ENCODE measurements at regions not wholly inside any gene's neighbourhood (a gene's known extent, or its start where the extent isn't known, plus 50 kb on each side); places are given as distances from the start of the nearest gene placed in this dataset.

DNA sequence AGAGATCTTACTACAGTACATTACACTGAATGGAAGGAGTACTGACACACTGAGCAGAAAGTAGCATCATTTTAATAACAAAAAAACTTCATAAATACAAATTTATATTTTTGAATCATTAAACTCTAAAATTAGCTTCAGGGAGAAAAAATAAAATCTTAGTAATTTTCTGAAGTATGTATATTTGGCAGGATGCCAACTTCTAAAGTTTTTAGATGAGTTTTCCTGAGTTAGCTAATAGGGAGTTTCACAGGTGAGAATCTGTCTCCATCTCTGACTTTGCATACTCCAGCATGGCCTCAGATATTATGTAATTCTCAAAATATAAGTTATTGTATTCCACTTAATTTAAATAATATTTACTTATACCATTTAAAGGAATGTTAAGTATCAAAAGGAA is 673.2 kb upstream of the PCDH15 start:
- ChIA-PET CTCF (no interaction called here), POLR2A (no interaction called here)
- TF ChIP-seq, protein P1, sequence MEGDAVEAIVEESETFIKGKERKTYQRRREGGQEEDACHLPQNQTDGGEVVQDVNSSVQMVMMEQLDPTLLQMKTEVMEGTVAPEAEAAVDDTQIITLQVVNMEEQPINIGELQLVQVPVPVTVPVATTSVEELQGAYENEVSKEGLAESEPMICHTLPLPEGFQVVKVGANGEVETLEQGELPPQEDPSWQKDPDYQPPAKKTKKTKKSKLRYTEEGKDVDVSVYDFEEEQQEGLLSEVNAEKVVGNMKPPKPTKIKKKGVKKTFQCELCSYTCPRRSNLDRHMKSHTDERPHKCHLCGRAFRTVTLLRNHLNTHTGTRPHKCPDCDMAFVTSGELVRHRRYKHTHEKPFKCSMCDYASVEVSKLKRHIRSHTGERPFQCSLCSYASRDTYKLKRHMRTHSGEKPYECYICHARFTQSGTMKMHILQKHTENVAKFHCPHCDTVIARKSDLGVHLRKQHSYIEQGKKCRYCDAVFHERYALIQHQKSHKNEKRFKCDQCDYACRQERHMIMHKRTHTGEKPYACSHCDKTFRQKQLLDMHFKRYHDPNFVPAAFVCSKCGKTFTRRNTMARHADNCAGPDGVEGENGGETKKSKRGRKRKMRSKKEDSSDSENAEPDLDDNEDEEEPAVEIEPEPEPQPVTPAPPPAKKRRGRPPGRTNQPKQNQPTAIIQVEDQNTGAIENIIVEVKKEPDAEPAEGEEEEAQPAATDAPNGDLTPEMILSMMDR (IDR thresholded peaks at IDR 0.05; ENCODE audit: low read depth, low read length), result no peak
- Histone ChIP-seq H3K27ac (ENCODE audit: low read depth, low read length) (no peak overlapping the region), H3K27me3 (ENCODE audit: control insufficient read depth, insufficient read depth, low read length) (no peaks in the 10 kb centered on the region), H3K4me3 (ENCODE audit: low read depth, low read length) (no peak overlapping the region), H3K9me3 (ENCODE audit: control insufficient read depth, insufficient read depth, low read length) (no peaks in the 10 kb centered on the region; the same call in 1 of the 2 replicates)
- no peak for DNase-seq (ENCODE audit: low read depth, low spot score)

DNA sequence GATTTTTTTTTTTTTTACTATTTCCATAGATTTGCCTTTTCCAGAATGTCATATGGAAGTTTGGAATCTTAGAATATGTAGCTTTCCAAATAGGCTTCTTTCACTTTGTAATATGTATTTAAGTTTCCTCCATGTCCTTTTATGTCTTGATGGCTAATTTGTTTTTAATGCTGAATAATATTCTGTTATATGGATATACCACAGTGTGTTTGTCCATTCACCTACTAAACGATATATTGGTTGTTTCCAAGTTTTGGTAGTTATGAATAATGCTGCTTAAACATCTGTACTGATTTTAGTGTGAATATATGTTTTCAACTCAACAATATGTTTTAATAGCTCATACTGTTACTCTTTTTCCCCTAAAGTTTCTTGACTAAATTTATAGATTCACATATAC is 669.8 kb upstream of the PCDH15 start:
- no peak for DNase-seq (ENCODE audit: low read depth, low spot score)
- POLR2A ChIA-PET, result no interaction called here
- no peak overlapping the region for H3K4me3 ChIP-seq (ENCODE audit: low read depth, low read length)
- TF ChIP-seq, protein P1 (IDR thresholded peaks at IDR 0.05; ENCODE audit: low read depth, low read length), result no peak
- H3K9me3 ChIP-seq (ENCODE audit: control insufficient read depth, insufficient read depth, low read length), result no peaks in the 10 kb centered on the region; the same call in 1 of the 2 replicates
- H3K27ac ChIP-seq (ENCODE audit: low read depth, low read length), result no peak overlapping the region
- CTCF ChIA-PET, result no interaction called here
- H3K27me3 ChIP-seq (ENCODE audit: control insufficient read depth, insufficient read depth, low read length), result no peaks in the 10 kb centered on the region

DNA sequence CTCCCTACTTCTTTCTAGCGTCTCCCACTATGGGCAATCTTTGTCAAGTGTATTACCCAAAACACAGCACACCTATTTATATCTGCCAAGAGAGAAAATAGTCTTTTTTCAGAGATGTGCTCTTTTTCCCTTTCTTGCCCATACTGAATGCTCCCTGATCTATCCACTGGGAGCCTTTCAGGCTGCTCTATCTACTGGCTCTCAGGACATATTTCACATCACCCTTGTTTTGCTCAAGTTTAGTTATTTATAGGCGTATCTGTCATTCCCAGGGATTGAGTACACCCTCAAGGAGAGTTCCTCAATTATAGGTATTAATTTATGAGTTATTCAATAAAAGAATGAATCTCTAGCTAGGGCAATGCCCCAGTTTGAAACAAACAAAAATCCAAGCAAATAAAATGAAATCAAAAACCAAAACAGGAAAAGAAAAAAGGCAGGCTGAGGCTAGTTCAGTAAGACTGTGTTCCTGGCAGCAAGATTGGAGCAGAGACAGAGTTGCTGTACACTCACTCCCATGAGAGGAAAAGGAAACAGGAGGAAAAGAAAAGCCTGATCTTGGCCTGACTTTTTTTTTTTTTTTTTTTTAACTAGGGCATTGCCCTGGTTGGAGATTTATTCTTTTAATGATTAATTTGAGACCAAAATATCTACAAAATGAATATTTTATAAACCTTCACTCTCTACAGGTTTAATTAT is 665.9 kb upstream of the PCDH15 start:
- POLR2A ChIA-PET, result no interaction called here
- CTCF ChIA-PET, result no interaction called here
- no peak for DNase-seq (ENCODE audit: low read depth, low spot score)
- Histone ChIP-seq H3K9me3 (ENCODE audit: control insufficient read depth, insufficient read depth, low read length) (no peaks in the 10 kb centered on the region), H3K4me3 (ENCODE audit: low read depth, low read length) (no peak overlapping the region), H3K27ac (ENCODE audit: low read depth, low read length) (no peak overlapping the region), H3K27me3 (ENCODE audit: control insufficient read depth, insufficient read depth, low read length) (no peaks in the 10 kb centered on the region)
- TF ChIP-seq, protein P1 (IDR thresholded peaks at IDR 0.05; ENCODE audit: low read depth, low read length), result no peak

DNA sequence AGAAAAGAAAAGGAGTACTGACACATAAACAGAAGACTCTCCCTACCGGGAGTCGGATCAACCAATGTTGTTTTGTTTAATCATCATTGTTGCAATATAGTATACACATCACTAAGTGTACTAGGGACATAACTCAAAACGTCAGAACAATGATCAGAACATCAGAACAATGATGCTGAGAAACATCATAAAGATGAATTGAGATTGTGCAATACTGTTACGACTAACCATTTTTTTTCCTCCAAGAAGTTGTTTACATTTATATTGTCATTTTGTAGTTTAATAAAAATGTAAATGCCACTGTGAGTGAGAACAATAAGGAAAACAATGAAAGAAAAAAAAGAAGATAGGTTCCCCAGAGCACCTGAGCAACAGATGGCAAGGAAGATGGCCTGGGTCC is 663.1 kb upstream of the PCDH15 start:
- no peaks in the 10 kb centered on the region for H3K27me3 ChIP-seq (ENCODE audit: control insufficient read depth, insufficient read depth, low read length)
- no peak for DNase-seq (ENCODE audit: low read depth, low spot score)
- TF ChIP-seq, protein P1 (IDR thresholded peaks at IDR 0.05; ENCODE audit: low read depth, low read length), result no peak
- ChIA-PET POLR2A (no interaction called here), CTCF (no interaction called here)
- no peak overlapping the region for H3K27ac ChIP-seq (ENCODE audit: low read depth, low read length)
- H3K9me3 ChIP-seq (ENCODE audit: control insufficient read depth, insufficient read depth, low read length), result no peaks in the 10 kb centered on the region
- H3K4me3 ChIP-seq (ENCODE audit: low read depth, low read length), result no peak overlapping the region

DNA sequence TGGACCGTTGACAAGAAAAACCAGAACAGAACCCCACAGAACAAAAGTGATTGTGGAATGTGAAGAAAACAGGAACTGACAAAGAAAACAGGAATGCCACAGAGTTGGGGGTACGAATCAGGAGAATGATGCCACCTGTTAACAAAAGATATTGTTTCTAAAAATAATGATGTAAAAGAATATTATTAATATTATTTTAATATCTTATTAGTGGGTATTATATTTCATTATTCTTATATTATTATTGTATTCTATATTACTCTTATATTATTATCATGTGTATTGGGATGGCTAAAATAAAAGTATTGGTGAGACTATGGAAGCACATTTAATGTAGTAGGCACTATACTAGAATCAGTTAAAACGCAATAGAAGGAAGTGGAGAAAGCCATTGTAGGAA is 659.0 kb upstream of the PCDH15 start:
- H3K27me3 ChIP-seq (ENCODE audit: control insufficient read depth, insufficient read depth, low read length), result no peaks in the 10 kb centered on the region
- no peak overlapping the region for H3K27ac ChIP-seq (ENCODE audit: low read depth, low read length)
- no peaks in the 10 kb centered on the region for H3K9me3 ChIP-seq (ENCODE audit: control insufficient read depth, insufficient read depth, low read length)
- ChIA-PET POLR2A (no interaction called here), CTCF (no interaction called here)
- TF ChIP-seq, protein P1 (IDR thresholded peaks at IDR 0.05; ENCODE audit: low read depth, low read length), result no peak
- no peak for DNase-seq (ENCODE audit: low read depth, low spot score)
- no peak overlapping the region for H3K4me3 ChIP-seq (ENCODE audit: low read depth, low read length)
